ENCODE measurements at regions not wholly inside any gene's neighbourhood (a gene's known extent, or its start where the extent isn't known, plus 50 kb on each side); places are given as distances from the start of the nearest gene placed in this dataset.

DNA sequence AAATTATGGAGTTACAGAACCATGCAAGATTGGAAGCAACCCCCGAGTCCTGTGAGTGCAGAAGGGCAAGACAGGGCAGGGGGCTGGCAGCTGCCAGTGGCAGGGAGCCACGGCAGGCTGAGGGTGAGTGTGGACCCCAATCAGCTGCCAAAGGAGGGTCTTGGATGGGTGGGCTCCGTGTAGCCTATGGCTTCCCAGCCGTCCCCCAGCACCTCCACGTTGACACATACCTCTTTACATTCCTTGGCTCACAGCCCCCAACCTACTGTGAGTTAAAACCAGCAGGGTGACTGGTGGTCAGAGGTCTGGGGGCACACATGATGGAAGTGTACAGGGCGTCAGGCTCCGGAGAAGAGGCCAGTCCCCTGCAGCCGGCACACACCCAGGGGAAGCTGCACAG, 60.9 kb upstream of the SALL3 start:
- no peaks in the 10 kb centered on the region for H3K27me3 ChIP-seq
- H3K4me3 ChIP-seq: no peak overlapping the region
- TF ChIP-seq POLR2A (IDR thresholded peaks at IDR 0.05) (no peak), POLR2AphosphoS5 (IDR thresholded peaks at IDR 0.05) (no peak), EP300 (IDR thresholded peaks at IDR 0.05; ENCODE audit: low read depth) (no peak)
- TF ChIP-seq, protein P1, sequence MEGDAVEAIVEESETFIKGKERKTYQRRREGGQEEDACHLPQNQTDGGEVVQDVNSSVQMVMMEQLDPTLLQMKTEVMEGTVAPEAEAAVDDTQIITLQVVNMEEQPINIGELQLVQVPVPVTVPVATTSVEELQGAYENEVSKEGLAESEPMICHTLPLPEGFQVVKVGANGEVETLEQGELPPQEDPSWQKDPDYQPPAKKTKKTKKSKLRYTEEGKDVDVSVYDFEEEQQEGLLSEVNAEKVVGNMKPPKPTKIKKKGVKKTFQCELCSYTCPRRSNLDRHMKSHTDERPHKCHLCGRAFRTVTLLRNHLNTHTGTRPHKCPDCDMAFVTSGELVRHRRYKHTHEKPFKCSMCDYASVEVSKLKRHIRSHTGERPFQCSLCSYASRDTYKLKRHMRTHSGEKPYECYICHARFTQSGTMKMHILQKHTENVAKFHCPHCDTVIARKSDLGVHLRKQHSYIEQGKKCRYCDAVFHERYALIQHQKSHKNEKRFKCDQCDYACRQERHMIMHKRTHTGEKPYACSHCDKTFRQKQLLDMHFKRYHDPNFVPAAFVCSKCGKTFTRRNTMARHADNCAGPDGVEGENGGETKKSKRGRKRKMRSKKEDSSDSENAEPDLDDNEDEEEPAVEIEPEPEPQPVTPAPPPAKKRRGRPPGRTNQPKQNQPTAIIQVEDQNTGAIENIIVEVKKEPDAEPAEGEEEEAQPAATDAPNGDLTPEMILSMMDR (IDR thresholded peaks at IDR 0.05): no peak
- H3K36me3 ChIP-seq: no peaks in the 10 kb centered on the region
- 66 to 82% methylated on average over 4 to 8 of the region's 8 CpGs for WGBS, 2 donors (ENCODE audit: low coverage in 1 of 2)
- no peaks in the 10 kb centered on the region for H3K9me3 ChIP-seq
- no peaks in the 10 kb centered on the region for H3K4me1 ChIP-seq
- in situ Hi-C loops (cut with MboI; ENCODE audit: low pct_ligation_motif_present in 1 of 4, low pct_unique_long_range_greater_than_20kb in 1 of 4, low sequenced_read_pairs in 3 of 4) (loop anchor here in 1 of 4 donors (25.0 kb wide), 1 partner anchor 94 kb away; no protein-coding TSS in a partner anchor), intact Hi-C loops (cut with DNase I; ENCODE audit: low total_unique reads) (no loop called here)
- DNase-seq: no peak
- H3K27ac ChIP-seq: no peak overlapping the region

DNA sequence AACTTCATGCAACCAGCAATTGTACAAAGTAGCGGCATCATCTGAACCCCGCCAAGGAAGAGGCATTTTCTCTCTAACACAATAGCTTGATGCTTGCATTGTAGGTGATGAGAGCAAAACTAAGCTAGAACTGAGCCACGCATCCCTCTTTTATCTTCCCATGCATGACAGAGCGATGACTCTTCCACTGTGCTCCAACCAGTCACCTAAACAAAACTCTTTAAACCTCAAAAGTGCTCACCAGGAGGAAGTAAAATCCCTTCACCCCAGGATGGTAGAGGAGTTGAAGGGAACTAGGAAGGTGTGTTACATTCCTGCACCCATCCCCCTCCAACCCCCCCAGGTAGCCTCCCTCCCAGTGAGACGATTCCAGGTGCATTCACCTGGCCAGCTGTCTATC, 59.7 kb upstream of the SALL3 start:
- in situ Hi-C loops (cut with MboI; ENCODE audit: low pct_ligation_motif_present in 1 of 4, low pct_unique_long_range_greater_than_20kb in 1 of 4, low sequenced_read_pairs in 3 of 4) (loop anchor here in 1 of 4 donors (25.0 kb wide), 1 partner anchor 92 kb away; no protein-coding TSS in a partner anchor), intact Hi-C loops (cut with DNase I; ENCODE audit: low total_unique reads) (no loop called here)
- TF ChIP-seq POLR2A (IDR thresholded peaks at IDR 0.05) (no peak), POLR2AphosphoS5 (IDR thresholded peaks at IDR 0.05) (no peak), EP300 (IDR thresholded peaks at IDR 0.05; ENCODE audit: low read depth) (no peak)
- TF ChIP-seq, protein P1 (IDR thresholded peaks at IDR 0.05): no peak
- 87 to 90% methylated on average over 2 to 5 of the region's 5 CpGs for WGBS, 2 donors (ENCODE audit: low coverage in 1 of 2)
- Histone ChIP-seq H3K4me1 (no peaks in the 10 kb centered on the region), H3K4me3 (no peak overlapping the region), H3K27me3 (no peaks in the 10 kb centered on the region), H3K9me3 (no peaks in the 10 kb centered on the region), H3K36me3 (no peaks in the 10 kb centered on the region), H3K27ac (no peak overlapping the region)
- DNase-seq: no peak

DNA sequence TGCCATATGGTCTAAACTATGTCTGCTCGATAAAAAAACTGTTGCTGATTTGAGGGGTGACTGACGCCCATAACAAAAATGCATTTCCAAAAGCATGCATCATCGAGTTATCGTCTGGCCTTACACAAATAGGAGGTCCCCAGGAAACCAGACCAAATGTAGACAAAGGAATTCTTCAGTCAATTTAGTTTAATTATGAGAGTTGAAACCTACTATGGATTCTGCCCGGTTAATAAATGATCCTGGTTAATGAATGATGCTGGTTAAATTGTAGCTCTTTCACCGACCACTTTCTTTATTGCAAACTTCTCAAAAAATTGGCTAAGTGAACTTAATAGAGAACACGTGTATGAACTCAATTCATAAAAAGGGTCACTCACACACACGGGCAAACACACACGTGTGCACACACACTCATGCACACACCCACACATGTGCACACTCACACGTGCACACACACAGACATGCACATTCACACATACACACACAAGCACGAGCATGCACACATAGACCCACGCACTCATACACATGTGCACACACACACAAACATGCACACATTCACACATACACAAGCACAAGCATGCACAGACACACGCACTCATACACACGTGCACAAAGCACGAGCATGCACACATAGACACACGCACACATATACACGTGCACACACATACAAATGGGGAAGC, 59.0 kb upstream of the SALL3 start:
- WGBS, 2 donors (ENCODE audit: low coverage in 1 of 2): 72 to 86% methylated on average over 9 to 17 of the region's 17 CpGs
- no peak for DNase-seq
- Histone ChIP-seq H3K36me3 (no peaks in the 10 kb centered on the region), H3K27me3 (no peaks in the 10 kb centered on the region), H3K27ac (no peak overlapping the region), H3K4me3 (no peak overlapping the region), H3K4me1 (no peaks in the 10 kb centered on the region), H3K9me3 (no peaks in the 10 kb centered on the region)
- intact Hi-C loops (cut with DNase I; ENCODE audit: low total_unique reads): no loop called here
- in situ Hi-C loops (cut with MboI; ENCODE audit: low pct_ligation_motif_present in 1 of 4, low pct_unique_long_range_greater_than_20kb in 1 of 4, low sequenced_read_pairs in 3 of 4): loop anchor here in 1 of 4 donors (25.0 kb wide), 1 partner anchor 92 kb away; no protein-coding TSS in a partner anchor
- TF ChIP-seq POLR2AphosphoS5 (IDR thresholded peaks at IDR 0.05) (no peak), EP300 (IDR thresholded peaks at IDR 0.05; ENCODE audit: low read depth) (no peak), POLR2A (IDR thresholded peaks at IDR 0.05) (no peak)
- TF ChIP-seq, protein P1 (IDR thresholded peaks at IDR 0.05): no peak

DNA sequence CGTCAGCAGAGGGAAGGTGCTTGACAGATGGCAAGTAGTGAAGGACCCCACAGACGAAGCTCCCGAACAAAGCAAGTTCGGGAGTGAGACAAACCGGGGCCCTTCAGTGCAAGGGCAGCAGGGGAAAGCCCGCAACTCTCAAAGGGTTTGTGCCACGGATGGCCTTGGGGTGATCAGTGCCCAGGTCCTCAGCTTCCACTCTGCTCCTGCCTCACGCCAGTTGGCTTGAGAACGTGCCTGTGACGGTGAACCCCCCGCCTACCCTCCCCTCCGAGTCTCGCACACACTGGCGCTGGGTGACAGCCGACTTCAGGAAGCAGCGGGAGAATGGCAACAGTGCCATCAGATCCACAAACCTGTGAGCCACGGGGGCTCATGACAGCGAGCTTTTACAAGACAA, 56.8 kb upstream of the SALL3 start:
- no peak overlapping the region for H3K27ac ChIP-seq
- WGBS, 2 donors (ENCODE audit: low coverage in 1 of 2): 86% methylated on average over 18 of the region's 18 CpGs; no CpG with 5 or more reads in 1 of the 2 donors
- no peak for TF ChIP-seq POLR2AphosphoS5 (IDR thresholded peaks at IDR 0.05)
- TF ChIP-seq, protein P1 (IDR thresholded peaks at IDR 0.05): no peak
- no peak for TF ChIP-seq EP300 (IDR thresholded peaks at IDR 0.05; ENCODE audit: low read depth)
- TF ChIP-seq POLR2A (IDR thresholded peaks at IDR 0.05): no peak
- intact Hi-C loops (cut with DNase I; ENCODE audit: low total_unique reads): no loop called here
- no peaks in the 10 kb centered on the region for H3K4me1 ChIP-seq
- H3K27me3 ChIP-seq: no peaks in the 10 kb centered on the region
- no peak overlapping the region for H3K4me3 ChIP-seq
- no peaks in the 10 kb centered on the region for H3K9me3 ChIP-seq
- no peak for DNase-seq
- H3K36me3 ChIP-seq: no peaks in the 10 kb centered on the region
- in situ Hi-C loops (cut with MboI; ENCODE audit: low pct_ligation_motif_present in 1 of 4, low pct_unique_long_range_greater_than_20kb in 1 of 4, low sequenced_read_pairs in 3 of 4): loop anchor here in 1 of 4 donors (25.0 kb wide), 1 partner anchor 89 kb away; no protein-coding TSS in a partner anchor
